Rectal smooth muscle tissue (tissue), 1 donor: ENCODE measurements at regions not wholly inside any gene's neighbourhood (a gene's known extent, or its start where the extent isn't known, plus 50 kb on each side); places are given as distances from the start of the nearest gene placed in this dataset.

Source experiments
- H3K27ac ChIP-seq: one replicate; pipeline ENCODE4 v1.7.0; 2013; ENCODE audit warnings: low read depth, low read length, inconsistent platforms
- H3K27me3 ChIP-seq: one replicate; pipeline ENCODE4 v1.7.0; 2013; ENCODE audit warnings: low read length; ENCODE audit not compliant: control insufficient read depth, insufficient read depth
- H3K36me3 ChIP-seq: one replicate; pipeline ENCODE4 v1.7.0; 2013; ENCODE audit warnings: low read length; ENCODE audit not compliant: control insufficient read depth, insufficient read depth
- H3K4me1 ChIP-seq: one replicate; pipeline ENCODE4 v1.7.0; 2013; ENCODE audit warnings: low read length; ENCODE audit not compliant: control insufficient read depth, insufficient read depth
- H3K4me3 ChIP-seq: one replicate; pipeline ENCODE4 v1.7.0; 2013; ENCODE audit warnings: low read length
- H3K9ac ChIP-seq: one replicate; pipeline ENCODE4 v1.7.0; 2013; ENCODE audit warnings: low read length

GRCh38 chr9:88684845-88685244 lies 149.9 kb downstream of the NXNL2 start:
- Histone ChIP-seq H3K27ac (no peak overlapping the region), H3K27me3 (no peaks in the 10 kb centered on the region), H3K4me3 (no peak overlapping the region), H3K36me3 (no peaks in the 10 kb centered on the region), H3K9ac (no peak overlapping the region), H3K4me1 (peaks cover 3% of the 10 kb centered on the region)

- Histone ChIP-seq H3K27me3 (no peaks in the 10 kb centered on the region), H3K4me3 (no peak overlapping the region), H3K36me3 (no peaks in the 10 kb centered on the region), H3K27ac (no peak overlapping the region), H3K4me1 (peaks cover 3% of the 10 kb centered on the region), H3K9ac (no peak overlapping the region)
Observed at GRCh38 chr9:88685966-88686365, 151.0 kb downstream of the NXNL2 start.

GRCh38 chr9:88689509-88690298 lies 154.7 kb downstream of the NXNL2 start:
- H3K36me3 ChIP-seq: no peaks in the 10 kb centered on the region
- no peak overlapping the region for H3K4me3 ChIP-seq
- no peak overlapping the region for H3K27ac ChIP-seq
- H3K4me1 ChIP-seq: no peaks in the 10 kb centered on the region
- H3K9ac ChIP-seq: no peak overlapping the region
- no peaks in the 10 kb centered on the region for H3K27me3 ChIP-seq

- no peak overlapping the region for H3K4me3 ChIP-seq
- no peak overlapping the region for H3K27ac ChIP-seq
- H3K36me3 ChIP-seq: no peaks in the 10 kb centered on the region
- no peak overlapping the region for H3K9ac ChIP-seq
- no peaks in the 10 kb centered on the region for H3K4me1 ChIP-seq
- no peaks in the 10 kb centered on the region for H3K27me3 ChIP-seq
Observed at GRCh38 chr9:88690628-88691027, 155.7 kb downstream of the NXNL2 start.

GRCh38 chr9:88691091-88691490 lies 156.1 kb downstream of the NXNL2 start:
- H3K36me3 ChIP-seq: no peaks in the 10 kb centered on the region
- H3K27me3 ChIP-seq: no peaks in the 10 kb centered on the region
- H3K27ac ChIP-seq: no peak overlapping the region
- H3K4me1 ChIP-seq: no peaks in the 10 kb centered on the region
- no peak overlapping the region for H3K4me3 ChIP-seq
- H3K9ac ChIP-seq: no peak overlapping the region

- no peaks in the 10 kb centered on the region for H3K27me3 ChIP-seq
- H3K4me3 ChIP-seq: no peak overlapping the region
- no peak overlapping the region for H3K9ac ChIP-seq
- H3K27ac ChIP-seq: no peak overlapping the region
- no peaks in the 10 kb centered on the region for H3K36me3 ChIP-seq
- H3K4me1 ChIP-seq: no peaks in the 10 kb centered on the region
Observed at GRCh38 chr9:88691811-88692210, 156.8 kb downstream of the NXNL2 start.

- H3K27ac ChIP-seq: no peak overlapping the region
- H3K36me3 ChIP-seq: no peaks in the 10 kb centered on the region
- no peaks in the 10 kb centered on the region for H3K27me3 ChIP-seq
- no peak overlapping the region for H3K4me3 ChIP-seq
- no peak overlapping the region for H3K9ac ChIP-seq
- H3K4me1 ChIP-seq: no peaks in the 10 kb centered on the region
Observed at GRCh38 chr9:88692827-88693226, 157.8 kb downstream of the NXNL2 start.

GRCh38 chr9:88694625-88695024 lies 159.6 kb downstream of the NXNL2 start:
- no peaks in the 10 kb centered on the region for H3K27me3 ChIP-seq
- no peak overlapping the region for H3K4me3 ChIP-seq
- no peak overlapping the region for H3K27ac ChIP-seq
- no peaks in the 10 kb centered on the region for H3K36me3 ChIP-seq
- H3K4me1 ChIP-seq: no peaks in the 10 kb centered on the region
- H3K9ac ChIP-seq: no peak overlapping the region

- no peaks in the 10 kb centered on the region for H3K4me1 ChIP-seq
- no peak overlapping the region for H3K27ac ChIP-seq
- H3K36me3 ChIP-seq: no peaks in the 10 kb centered on the region
- no peaks in the 10 kb centered on the region for H3K27me3 ChIP-seq
- no peak overlapping the region for H3K4me3 ChIP-seq
- H3K9ac ChIP-seq: no peak overlapping the region
Observed at GRCh38 chr9:88696501-88696900, 161.5 kb downstream of the NXNL2 start.

GRCh38 chr9:88697764-88698432 lies 162.9 kb downstream of the NXNL2 start:
- no peaks in the 10 kb centered on the region for H3K36me3 ChIP-seq
- no peaks in the 10 kb centered on the region for H3K4me1 ChIP-seq
- H3K27ac ChIP-seq: no peak overlapping the region
- H3K27me3 ChIP-seq: no peaks in the 10 kb centered on the region
- H3K9ac ChIP-seq: no peak overlapping the region
- H3K4me3 ChIP-seq: no peak overlapping the region

- H3K4me3 ChIP-seq: no peak overlapping the region
- no peak overlapping the region for H3K27ac ChIP-seq
- no peaks in the 10 kb centered on the region for H3K36me3 ChIP-seq
- H3K27me3 ChIP-seq: no peaks in the 10 kb centered on the region
- no peaks in the 10 kb centered on the region for H3K4me1 ChIP-seq
- H3K9ac ChIP-seq: no peak overlapping the region
Observed at GRCh38 chr9:88702985-88703384, 168.0 kb downstream of the NXNL2 start.

- Histone ChIP-seq H3K4me1 (no peaks in the 10 kb centered on the region), H3K27ac (no peak overlapping the region), H3K36me3 (no peaks in the 10 kb centered on the region), H3K27me3 (no peaks in the 10 kb centered on the region), H3K4me3 (no peak overlapping the region), H3K9ac (no peak overlapping the region)
Observed at GRCh38 chr9:88706193-88707113, 171.5 kb downstream of the NXNL2 start.
